ENCODE measurements at regions not wholly inside any gene's neighbourhood (a gene's known extent, or its start where the extent isn't known, plus 50 kb on each side); places are given as distances from the start of the nearest gene placed in this dataset.
"Not testable (repeated sequence)": the region's sequence is repeated elsewhere in the genome, so short reads cannot be mapped to it uniquely, and the experiment has no call there.

DNA sequence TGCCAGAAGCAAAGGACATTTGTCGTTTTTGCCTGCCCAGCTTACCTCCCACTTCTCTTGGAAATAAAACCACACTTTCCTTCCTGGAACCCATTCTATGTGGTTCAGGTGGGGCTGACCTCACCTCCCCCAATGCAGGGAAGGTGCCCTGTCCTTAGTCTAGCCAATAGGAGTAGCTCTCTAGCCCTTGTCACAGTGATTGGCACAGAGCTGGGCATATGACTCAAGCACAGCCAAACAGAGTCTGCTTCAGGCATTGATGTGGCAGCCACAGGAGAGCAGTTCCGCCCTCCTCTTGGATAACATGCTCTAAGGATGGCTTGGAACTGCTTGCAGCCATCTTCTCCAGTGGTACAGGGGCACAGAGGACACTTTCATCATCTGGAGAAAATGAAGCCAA, 134.0 kb downstream of the LRIG2 start:
- CTCF ChIA-PET, result no interaction called here
- BruUV-seq (replicated peaks), result no TSS peak

GRCh38 chr1:113207457-113207856, 134.5 kb downstream of the LRIG2 start:
- no peaks in the 10 kb centered on the region for H3K4me1 ChIP-seq (ENCODE audit: insufficient read depth, low read length, poor library complexity, severe bottlenecking)
- no peak for TF ChIP-seq EZH2 (IDR thresholded peaks at IDR 0.05; ENCODE audit: borderline replicate concordance, low read depth, low read length, poor library complexity, severe bottlenecking)
- TF ChIP-seq, protein P1, sequence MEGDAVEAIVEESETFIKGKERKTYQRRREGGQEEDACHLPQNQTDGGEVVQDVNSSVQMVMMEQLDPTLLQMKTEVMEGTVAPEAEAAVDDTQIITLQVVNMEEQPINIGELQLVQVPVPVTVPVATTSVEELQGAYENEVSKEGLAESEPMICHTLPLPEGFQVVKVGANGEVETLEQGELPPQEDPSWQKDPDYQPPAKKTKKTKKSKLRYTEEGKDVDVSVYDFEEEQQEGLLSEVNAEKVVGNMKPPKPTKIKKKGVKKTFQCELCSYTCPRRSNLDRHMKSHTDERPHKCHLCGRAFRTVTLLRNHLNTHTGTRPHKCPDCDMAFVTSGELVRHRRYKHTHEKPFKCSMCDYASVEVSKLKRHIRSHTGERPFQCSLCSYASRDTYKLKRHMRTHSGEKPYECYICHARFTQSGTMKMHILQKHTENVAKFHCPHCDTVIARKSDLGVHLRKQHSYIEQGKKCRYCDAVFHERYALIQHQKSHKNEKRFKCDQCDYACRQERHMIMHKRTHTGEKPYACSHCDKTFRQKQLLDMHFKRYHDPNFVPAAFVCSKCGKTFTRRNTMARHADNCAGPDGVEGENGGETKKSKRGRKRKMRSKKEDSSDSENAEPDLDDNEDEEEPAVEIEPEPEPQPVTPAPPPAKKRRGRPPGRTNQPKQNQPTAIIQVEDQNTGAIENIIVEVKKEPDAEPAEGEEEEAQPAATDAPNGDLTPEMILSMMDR (conservative IDR thresholded peaks at IDR 0.05; ENCODE audit: low read depth, low read length), result no peak
- ChIA-PET POLR2A (ENCODE audit: low non-redundant PET) (no interaction called here), CTCF (no interaction called here)
- no peaks in the 10 kb centered on the region for H3K9me3 ChIP-seq (ENCODE audit: low read depth, low read length, poor library complexity, severe bottlenecking)
- intact Hi-C loops (cut with micrococcal nuclease; ENCODE audit: unreplicated experiment), result no loop called here
- no peak for DNase-seq (ENCODE audit: low spot score)
- no peaks in the 10 kb centered on the region for H3K27me3 ChIP-seq (replicated peaks; ENCODE audit: insufficient read depth, low read depth, low read length, poor library complexity)
- H3K36me3 ChIP-seq (ENCODE audit: insufficient read depth, low read length, poor library complexity, severe bottlenecking), result no peaks in the 10 kb centered on the region
- no peak overlapping the region for H3K27ac ChIP-seq (ENCODE audit: low read depth, low read length, poor library complexity, severe bottlenecking)
- no TSS peak for BruUV-seq (replicated peaks)
- no peak overlapping the region for H3K4me3 ChIP-seq (ENCODE audit: low read depth, low read length, poor library complexity, severe bottlenecking)

More for the DNA sequence above, 134.0 kb downstream of the LRIG2 start:
- H3K27ac ChIP-seq (ENCODE audit: low read depth, low read length, poor library complexity, severe bottlenecking), result no peak overlapping the region
- intact Hi-C loops (cut with micrococcal nuclease; ENCODE audit: unreplicated experiment), result no loop called here
- H3K4me1 ChIP-seq (ENCODE audit: insufficient read depth, low read length, poor library complexity, severe bottlenecking), result no peaks in the 10 kb centered on the region
- no peak overlapping the region for H3K4me3 ChIP-seq (ENCODE audit: low read depth, low read length, poor library complexity, severe bottlenecking)
- POLR2A ChIA-PET (ENCODE audit: low non-redundant PET), result no interaction called here
- no peaks in the 10 kb centered on the region for H3K9me3 ChIP-seq (ENCODE audit: low read depth, low read length, poor library complexity, severe bottlenecking)
- DNase-seq (ENCODE audit: low spot score), result no peak
- H3K27me3 ChIP-seq (replicated peaks; ENCODE audit: insufficient read depth, low read depth, low read length, poor library complexity), result no peaks in the 10 kb centered on the region
- H3K36me3 ChIP-seq (ENCODE audit: insufficient read depth, low read length, poor library complexity, severe bottlenecking), result no peaks in the 10 kb centered on the region
- TF ChIP-seq, protein P1 (conservative IDR thresholded peaks at IDR 0.05; ENCODE audit: low read depth, low read length), result no peak

- H3K9me3 ChIP-seq (ENCODE audit: low read depth, low read length, poor library complexity, severe bottlenecking); DNase-seq (ENCODE audit: low spot score); H3K36me3 ChIP-seq (ENCODE audit: insufficient read depth, low read length, poor library complexity, severe bottlenecking); CTCF ChIA-PET; POLR2A ChIA-PET (ENCODE audit: low non-redundant PET); H3K27ac ChIP-seq (ENCODE audit: low read depth, low read length, poor library complexity, severe bottlenecking); H3K4me1 ChIP-seq (ENCODE audit: insufficient read depth, low read length, poor library complexity, severe bottlenecking); BruUV-seq (replicated peaks); intact Hi-C loops (cut with micrococcal nuclease; ENCODE audit: unreplicated experiment); H3K4me3 ChIP-seq (ENCODE audit: low read depth, low read length, poor library complexity, severe bottlenecking); H3K27me3 ChIP-seq (replicated peaks; ENCODE audit: insufficient read depth, low read depth, low read length, poor library complexity): not testable (repeated sequence)
These were observed 135.4 kb downstream of the LRIG2 start for GRCh38 chr1:113208425-113208824.

DNA sequence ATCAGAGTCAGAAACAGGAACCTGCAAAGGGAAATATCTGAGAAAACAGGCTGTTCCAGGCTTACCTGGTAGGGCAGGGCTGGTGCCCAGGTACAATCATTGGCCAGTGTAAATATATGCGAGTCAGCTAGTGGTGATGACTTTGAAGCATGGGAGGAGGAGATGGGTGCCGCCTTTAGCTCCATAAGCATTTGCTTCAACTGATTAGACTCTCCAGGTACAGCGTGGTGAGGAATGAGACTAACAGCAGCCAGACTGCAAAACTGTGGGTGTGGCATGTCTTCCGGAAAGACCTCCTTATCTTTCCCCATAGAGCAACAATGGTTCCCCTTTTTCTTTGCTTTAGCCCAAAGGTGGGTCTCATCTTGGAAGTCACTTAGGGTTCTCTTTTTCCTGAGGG, 137.2 kb downstream of the LRIG2 start:
- no peak overlapping the region for H3K27ac ChIP-seq (ENCODE audit: low read depth, low read length, poor library complexity, severe bottlenecking)
- ChIA-PET CTCF (no interaction called here), POLR2A (ENCODE audit: low non-redundant PET) (no interaction called here)
- H3K4me3 ChIP-seq (ENCODE audit: low read depth, low read length, poor library complexity, severe bottlenecking), result no peak overlapping the region
- BruUV-seq (replicated peaks), result no TSS peak
- no peaks in the 10 kb centered on the region for H3K36me3 ChIP-seq (ENCODE audit: insufficient read depth, low read length, poor library complexity, severe bottlenecking)
- DNase-seq (ENCODE audit: low spot score), result no peak
- H3K4me1 ChIP-seq (ENCODE audit: insufficient read depth, low read length, poor library complexity, severe bottlenecking), result no peaks in the 10 kb centered on the region
- no peaks in the 10 kb centered on the region for H3K27me3 ChIP-seq (replicated peaks; ENCODE audit: insufficient read depth, low read depth, low read length, poor library complexity)
- intact Hi-C loops (cut with micrococcal nuclease; ENCODE audit: unreplicated experiment), result loop anchor here (10.0 kb wide), 1 partner anchor 465 kb away; no protein-coding TSS in a partner anchor
- no peaks in the 10 kb centered on the region for H3K9me3 ChIP-seq (ENCODE audit: low read depth, low read length, poor library complexity, severe bottlenecking)
- TF ChIP-seq EZH2 (IDR thresholded peaks at IDR 0.05; ENCODE audit: borderline replicate concordance, low read depth, low read length, poor library complexity, severe bottlenecking), result no peak
